GM18909 (cell line): ENCODE measurements at regions not wholly inside any gene's neighbourhood (a gene's known extent, or its start where the extent isn't known, plus 50 kb on each side); places are given as distances from the start of the nearest gene placed in this dataset.
"Not testable (repeated sequence)": the region's sequence is repeated elsewhere in the genome, so short reads cannot be mapped to it uniquely, and the experiment has no call there.

Source experiments
- ATAC-seq: cut with Tn5 transposase; IDR thresholded peaks from one replicate; pipeline ENCODE4 v1.9.1; 2021; ENCODE audit warnings: mild to moderate bottlenecking; ENCODE audit not compliant: unreplicated experiment, poor library complexity

DNA sequence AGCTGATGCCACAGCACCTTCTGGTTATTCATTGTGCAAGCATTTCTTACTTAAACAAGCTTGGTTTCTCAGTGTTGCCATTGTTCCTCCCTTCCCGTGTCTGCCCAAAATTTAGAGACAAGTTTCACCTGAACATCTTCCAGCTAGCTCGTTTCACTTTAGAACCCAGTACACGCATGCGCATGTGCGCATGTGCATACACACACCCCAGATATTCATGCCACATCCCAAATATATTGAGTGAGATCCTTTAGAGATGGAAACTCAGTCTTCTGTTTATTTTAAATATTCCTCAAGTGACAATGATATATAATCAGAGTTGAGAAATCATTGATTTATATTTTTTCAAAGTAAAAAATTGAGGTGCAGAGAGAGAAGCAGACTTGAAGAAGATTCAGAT is 147.6 kb downstream of the PLK2 start:
- ATAC-seq, result no peak

DNA sequence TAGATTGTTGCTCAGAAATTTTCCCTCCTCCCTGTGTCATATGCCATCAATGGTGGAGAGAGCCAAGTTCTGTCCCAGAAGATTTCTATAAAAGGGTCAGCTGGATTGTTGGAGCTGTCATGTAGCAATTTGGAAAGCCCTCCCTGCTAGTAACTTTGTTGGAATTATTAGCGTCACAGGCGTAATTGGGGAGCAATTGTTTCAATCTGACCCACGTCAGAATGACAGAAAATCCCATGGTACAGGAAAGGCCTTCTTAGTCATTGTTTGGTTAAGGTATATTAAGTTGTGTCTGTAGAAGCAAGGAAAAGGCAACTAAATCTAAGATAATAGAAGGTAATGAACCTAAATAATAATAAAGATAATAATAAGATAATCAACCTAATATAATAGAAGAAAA is 148.4 kb downstream of the PLK2 start:
- ATAC-seq, result no peak

DNA sequence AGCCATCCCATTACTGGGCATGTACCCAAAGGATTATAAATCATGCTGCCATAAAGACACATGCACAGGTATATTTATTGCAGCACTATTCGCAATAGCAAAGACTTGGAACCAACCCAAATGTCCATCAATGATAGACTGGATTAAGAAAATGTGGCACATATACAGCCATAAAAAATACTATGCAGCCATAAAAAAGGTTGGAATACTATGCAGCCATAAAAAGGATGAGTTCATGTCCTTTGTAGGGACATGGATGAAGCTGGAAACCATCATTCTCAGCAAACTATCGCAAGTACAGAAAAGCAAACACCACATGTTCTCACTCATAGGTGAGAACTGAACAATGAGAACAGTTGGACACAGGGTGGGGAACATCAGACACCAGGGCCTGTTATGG is 151.5 kb downstream of the PLK2 start:
- ATAC-seq, result not testable (repeated sequence)

DNA sequence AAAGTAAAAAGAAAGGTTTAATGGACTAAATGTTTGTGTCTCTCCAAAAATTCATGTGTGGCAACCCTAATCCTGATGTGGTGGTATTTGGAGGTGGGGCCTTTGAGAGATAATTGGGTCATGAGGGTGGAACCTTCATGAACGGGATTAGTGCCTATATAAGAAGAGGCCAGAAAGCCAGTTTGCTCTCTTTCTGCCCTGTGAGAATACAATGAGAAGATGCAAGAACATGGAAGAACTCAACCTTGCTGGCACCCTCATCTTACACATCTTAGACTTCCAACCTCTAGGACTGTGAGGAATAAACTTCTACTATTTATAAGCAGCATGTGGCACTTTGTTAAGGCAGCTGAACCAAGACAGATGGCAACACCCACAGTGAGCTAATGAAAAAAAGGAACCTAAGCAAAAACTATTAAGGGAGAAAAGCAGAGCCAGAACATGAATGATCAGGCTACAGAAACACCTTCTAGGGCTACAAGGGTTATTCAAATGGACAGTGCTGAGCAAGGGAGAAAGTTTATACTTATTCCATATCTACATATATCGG is 159.5 kb downstream of the PLK2 start:
- ATAC-seq, result no peak

DNA sequence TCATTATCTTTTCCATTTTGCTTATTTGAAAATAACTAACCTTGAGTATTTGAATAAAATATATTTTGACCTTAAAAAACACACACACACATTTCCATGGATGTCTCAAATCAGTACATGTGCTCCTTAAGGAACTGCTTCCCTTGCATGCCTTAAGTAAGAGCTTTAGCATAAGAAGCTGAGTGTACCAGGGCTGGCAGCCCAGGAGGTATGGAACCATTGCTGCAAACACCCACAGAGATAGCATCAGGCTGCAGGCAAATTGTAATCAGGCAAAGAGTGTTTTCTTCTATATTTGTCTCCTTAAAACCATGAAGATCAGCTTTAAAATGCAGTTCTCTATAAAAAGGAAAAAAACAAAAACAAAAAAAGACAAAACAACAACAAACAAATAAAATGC is 160.6 kb downstream of the PLK2 start:
- ATAC-seq, result no peak

DNA sequence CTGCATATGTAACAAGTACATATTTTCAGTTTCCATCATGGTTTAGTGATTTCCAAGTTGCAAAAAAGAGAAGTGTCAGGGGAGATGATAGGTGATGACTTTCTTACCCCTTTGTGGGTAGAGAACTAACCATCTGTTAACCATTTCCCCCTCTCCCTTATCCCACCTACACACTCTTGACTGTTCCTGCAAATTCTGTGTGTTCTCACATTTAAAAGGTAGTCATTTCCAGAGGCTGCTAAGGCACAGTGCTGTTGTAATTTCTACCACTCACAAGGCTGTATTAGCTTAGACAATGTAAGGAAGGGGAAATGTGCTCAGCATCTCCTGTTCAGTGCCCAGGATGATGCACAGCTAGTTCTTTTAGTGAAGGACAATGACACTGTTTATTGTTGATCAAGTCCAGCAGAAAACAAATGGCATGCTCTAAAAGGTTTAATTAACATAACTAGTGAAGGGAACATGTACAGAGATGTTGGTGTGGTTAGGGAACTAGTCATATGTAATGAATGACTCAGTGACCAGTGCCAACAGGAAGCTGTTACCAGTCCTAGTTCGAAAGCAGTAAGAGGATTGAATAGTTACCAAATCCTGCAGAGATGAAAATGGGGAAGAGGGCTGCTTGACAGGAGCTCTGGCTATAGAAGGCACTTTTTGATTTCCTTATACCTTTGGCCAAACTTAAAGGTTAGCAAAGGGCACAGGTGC is 165.1 kb downstream of the PLK2 start:
- ATAC-seq, result peak; percentile 79

DNA sequence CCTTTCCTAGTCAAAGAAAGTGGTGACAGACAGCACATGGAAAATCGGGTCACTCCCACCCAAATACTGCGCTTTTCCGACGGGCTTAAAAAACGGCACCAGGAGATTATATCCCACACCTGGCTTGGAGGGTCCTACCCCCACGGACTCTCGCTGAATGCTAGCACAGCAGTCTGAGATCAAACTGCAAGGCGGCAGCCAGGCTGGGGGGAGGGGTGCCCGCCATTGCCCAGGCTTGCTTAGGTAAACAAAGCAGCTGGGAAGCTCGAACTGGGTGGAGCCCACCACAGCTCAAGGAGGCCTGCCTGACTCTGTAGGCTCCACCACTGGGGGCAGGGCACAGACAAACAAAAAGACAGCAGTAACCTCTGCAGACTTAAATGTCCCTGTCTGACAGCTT is 171.6 kb downstream of the PLK2 start:
- ATAC-seq, result not testable (repeated sequence)

DNA sequence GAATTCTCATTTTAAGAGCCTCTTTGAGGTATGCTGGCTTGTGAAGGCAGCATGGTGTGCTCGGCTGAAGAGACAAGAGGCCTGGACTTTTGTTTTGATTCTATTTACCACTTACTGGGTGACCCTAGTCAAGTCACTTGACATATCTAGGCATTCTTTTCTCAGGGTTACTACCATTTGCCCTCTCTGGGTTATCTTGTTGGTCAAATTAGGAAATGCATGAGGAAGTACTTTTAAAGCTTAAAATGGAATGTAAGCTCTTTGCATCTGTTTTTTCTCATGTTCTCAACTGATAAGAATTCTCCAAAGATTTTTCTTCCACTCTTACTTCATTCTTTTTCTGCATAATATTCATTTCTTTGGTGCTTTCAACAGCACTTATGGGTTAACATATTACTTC is 173.1 kb downstream of the PLK2 start:
- no peak for ATAC-seq

DNA sequence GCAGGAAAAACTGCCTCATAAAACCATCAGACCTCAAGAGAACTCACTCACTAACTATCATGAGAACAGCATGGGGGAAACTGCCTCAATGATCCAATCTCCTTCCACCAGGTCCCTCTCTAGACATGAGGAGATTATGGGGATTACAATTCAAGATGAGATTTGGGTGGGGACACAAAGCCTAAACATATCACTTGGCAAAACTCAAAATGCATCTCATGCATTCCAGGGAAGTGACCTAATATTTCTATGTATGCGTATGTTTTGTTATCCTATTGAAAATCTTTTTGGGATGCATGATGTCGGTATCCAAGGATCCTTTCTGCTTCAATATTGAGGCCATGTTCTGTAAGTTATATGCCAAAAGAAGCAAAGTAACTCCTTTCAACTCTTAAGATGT is 174.0 kb downstream of the PLK2 start:
- no peak for ATAC-seq

DNA sequence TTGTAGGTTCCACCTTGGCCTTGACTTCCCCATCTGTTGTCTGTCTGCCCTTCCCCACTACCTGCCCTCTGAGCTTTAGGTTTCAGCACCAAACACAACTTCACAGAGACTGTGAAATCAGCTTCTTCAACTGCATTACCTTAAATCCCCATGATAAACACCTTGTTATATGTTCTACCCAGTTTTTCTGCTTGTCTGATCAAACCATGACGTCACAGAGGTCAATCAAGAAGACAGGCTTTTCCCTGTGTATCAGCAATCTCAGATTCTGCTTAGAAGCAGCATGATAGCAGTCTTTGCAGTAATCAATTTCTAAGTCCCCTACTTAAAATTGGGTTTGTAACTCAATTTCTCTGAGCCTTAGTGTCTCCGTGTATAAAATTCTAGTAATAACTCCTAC is 175.0 kb downstream of the PLK2 start:
- ATAC-seq, result no peak

DNA sequence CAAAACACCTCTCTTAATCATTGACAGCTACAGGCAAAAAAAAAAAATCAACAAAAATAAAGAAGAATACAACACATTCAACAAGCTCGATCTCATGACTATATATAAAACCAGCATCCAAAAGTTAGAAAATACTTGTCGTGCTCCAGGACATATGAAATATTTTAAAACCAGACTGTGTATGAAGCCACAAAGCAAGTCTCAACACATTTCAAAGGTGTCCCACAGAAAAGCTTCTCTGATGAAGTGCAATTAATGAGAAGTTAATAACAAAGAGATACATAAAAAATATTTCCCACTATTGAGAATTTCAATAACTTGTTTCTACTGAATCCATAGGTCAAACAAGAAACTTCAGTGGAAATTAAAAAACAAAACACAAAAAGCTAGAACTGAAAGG is 178.7 kb downstream of the PLK2 start:
- ATAC-seq, result no peak

DNA sequence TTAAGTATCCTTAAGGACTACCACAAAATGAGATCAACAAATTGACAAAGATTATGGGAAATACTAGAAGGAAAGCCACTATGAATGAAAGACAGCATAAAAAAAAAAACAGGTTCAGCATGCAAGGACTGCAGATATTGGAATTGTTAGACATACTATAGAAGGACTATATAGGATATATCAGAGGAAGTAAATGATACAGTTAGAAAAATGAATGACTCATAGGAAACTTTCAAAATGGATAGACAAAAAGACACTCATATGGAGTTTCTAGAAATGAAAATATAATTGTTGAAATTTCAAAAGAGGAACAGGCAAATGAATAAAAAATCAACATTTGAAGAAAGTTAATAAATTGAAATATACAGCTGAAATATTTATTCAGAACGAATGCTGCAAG is 180.6 kb downstream of the PLK2 start:
- ATAC-seq, result no peak

DNA sequence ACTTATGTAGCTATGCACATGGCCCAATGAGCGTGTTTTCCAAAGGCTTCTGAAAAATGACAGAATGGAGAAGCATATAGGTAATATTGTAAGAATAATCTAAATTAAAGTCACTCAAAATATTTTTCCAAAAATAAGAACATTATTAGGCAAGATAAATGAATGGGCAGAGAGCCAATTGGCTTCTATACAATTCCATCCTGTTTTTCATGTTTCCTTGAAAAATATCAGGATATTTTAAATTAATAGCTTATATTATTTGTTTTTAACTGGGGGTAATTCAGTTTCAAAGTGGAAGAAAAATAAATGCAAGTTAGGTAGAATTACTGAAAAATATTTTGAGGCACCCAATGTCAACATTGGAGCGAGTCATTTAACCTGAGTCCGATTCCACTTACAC is 183.5 kb downstream of the PLK2 start:
- ATAC-seq, result no peak

DNA sequence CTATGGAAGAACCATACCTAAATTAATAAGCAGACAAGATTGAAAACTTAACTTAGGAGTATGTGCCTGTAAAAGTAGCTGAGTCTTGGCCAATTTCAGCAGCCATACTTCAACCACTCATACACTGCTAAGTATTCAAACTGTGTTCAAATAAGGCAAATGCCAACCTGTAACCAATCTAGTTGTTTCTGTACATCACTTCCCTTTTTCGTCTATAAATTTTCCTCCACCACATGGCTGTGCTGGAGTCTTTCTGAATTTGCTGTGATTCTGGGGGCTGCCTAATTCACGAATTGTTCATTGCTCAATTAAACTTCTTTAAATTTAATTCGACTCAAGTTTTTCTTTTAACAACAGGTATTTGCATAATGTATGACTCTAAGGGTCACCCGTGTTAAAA is 184.4 kb downstream of the PLK2 start:
- ATAC-seq, result no peak

DNA sequence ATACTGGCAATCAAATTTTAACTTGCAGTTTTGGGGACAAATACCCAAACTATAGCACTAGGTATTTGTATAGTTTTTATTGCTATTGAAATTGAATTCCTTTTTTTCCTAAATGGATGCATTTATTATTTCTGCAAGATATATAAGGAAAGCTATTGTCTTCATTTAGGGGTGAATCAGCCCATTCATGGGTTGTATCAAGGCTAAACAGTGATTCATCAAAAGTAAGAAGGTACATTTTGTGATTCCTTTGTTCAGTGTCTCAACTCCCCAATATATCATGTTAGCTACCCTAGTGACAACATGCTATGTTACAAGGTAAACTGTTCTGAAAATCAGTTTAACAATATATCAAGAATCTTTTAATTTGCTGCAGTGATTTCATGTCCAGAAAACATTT is 185.7 kb downstream of the PLK2 start:
- ATAC-seq, result no peak

DNA sequence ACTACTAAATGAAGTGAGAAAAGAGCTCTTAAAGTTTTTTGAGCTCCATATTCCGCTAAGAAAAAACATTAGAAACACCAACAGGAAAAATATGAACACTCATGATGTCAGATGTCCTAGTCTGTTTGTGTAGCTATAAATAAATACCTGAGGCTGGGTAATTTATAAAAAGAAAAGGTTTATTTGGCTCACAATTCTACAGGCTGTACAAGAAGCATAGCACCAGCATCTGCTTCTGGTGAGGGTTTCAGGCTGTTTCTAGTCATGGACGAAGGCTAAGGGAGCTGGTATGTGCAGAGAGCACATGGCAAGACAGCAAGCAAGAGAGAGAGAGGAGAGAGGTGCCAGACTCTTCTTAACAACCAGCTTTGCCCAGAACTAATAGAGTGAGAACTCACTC is 186.2 kb downstream of the PLK2 start:
- ATAC-seq, result no peak

DNA sequence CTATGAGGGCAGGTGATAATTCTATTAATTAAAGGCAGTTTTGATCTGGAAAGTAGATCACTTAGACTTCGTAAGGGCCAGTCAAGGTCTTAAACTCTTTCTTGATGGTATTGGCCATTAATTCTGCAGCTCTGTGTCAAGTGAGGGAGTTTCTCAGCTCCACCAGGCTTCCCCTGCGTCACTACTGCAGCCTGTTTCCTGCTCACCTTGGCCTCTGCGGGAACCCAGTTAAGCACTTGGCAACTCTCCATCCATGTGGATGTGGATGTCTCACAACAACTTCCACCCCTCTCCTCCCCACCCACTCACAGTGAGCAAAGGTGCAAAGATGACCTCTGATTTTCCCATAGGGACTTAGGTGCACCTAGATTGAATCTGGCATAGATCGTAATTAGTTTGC is 191.6 kb downstream of the PLK2 start:
- no peak for ATAC-seq

DNA sequence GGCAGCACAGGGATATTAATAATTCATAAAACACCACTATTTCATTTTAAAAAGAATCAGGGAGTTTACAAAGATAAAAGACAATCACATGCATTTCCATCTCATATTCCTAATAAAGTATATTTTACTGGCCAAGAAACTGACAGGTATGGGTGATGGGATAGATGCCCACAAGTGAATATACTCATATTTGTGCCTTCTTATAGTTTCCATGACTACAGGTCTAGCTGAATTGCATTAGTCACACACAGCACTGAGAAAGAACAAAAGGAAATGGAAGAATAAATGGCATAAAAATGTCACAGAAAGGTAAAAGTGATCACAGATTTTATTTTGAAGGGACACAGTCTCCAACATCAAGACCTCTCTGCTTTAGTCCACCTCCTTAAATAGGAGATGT is 193.5 kb downstream of the PLK2 start:
- ATAC-seq, result no peak

DNA sequence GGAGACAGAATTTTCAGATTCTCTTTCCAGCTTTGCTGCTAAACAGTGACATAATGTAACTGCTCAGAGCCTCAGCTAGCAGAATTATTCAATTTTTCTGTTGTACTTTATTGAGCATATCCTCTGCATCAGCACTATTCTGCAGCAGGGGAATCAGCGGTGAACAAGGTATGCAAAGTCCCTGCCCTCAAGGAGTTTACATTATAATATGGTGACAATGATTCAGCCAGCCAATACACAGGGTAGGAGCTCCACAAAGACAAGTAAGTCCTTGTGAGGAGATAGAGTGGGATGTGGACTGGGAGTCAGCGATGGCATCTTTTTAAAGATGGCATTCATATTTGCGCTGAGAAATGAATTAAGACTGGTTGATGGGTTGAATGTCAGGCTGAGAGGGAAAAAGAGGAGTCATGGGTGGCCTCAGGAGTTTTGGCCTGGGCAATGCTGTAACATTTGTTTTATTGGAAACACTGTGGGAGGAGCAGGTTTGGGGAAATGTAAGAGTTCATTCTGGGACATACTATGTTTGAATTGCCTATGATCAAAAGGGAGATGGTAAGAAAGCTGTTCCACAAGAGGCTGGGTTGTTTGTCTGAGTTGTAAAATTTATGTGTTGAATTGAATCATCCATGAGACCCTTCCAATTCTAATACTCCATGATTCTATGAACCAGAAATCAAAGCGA is 194.5 kb downstream of the PLK2 start:
- ATAC-seq, result no peak

DNA sequence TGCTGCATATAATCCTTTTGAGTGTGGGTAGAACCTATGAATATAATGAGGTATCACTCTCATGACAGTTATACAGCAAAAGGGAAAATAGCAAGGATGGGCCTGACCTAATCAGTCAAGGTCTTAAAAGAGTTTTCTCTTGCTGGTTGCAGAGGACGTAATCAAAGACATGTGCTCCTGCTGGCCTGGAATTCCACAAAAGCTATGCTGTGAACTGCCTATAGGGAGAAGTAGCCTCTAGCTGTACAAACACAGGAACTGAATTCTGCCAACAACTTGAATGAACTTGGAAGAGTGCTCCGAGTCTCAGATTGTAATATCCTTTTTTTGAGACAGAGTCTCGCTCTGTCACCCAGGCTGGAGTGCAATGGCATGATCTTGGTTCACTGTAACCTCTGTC is 195.6 kb downstream of the PLK2 start:
- no peak for ATAC-seq

DNA sequence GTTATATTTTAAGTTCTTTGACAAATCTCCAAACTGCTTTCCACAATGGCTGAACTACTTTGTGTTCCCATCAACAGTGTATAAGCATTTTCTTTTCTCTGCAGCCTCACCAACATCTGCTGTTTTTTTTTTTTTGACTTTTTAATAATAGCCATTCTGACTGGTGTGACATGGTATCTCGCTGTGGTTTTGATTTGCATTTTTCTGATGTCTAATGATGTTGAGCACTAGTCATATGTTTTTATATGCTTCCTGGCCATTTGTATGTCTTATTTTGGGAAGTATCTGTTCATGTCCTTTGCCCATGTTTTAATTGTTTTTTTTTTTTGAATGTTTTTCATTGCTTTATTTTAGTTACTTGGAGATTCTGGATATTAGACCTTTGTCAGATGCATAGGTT is 196.6 kb downstream of the PLK2 start:
- ATAC-seq, result no peak

DNA sequence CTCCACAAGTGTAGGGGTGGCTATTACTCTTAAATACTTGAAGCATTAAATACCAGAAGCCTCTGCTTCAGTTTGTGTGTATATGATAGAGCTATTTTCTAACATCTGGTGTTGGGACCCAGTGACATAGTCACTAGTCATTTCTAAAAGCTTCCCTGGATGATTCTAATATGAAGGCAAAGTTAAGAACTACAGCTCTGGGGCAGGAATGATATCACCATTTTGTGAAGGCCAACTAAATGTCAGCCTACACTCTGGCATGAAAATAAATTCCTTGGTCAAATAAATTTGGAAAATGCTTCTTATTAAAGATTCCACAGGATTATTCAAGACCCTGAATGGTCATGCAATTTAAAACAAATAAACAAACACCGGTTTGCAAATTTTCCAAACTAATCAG is 197.7 kb downstream of the PLK2 start:
- no peak for ATAC-seq
